Upper lobe of left lung (tissue), 6 donors: ENCODE measurements at regions not wholly inside any gene's neighbourhood (a gene's known extent, or its start where the extent isn't known, plus 50 kb on each side); places are given as distances from the start of the nearest gene placed in this dataset.
A peak's percentile ranks its signal among the peaks of the same experiment; 100 is the strongest.
"Not testable (repeated sequence)": the region's sequence is repeated elsewhere in the genome, so short reads cannot be mapped to it uniquely, and the experiment has no call there.

Experiments
- ATAC-seq, 2 donors: fragments of 200-7000 bp; cut with Tn5 transposase; one replicate each; pipeline ENCODE4 v1.9.1; 2022; ENCODE audit warnings: mild to moderate bottlenecking in 2 of 2, moderate library complexity in 2 of 2; ENCODE audit not compliant: low FRiP score in 2 of 2
- DNase-seq, 2 donors: peaks; one replicate each; pipeline ENCODE4 v3.0.0-alpha.2; 2019 to 2020
- H3K27ac ChIP-seq, 4 donors: fragments of 200-600 bp; sonication (generic); one replicate each; pipeline ENCODE4 v1.5.1; 2016 to 2019
- H3K27me3 ChIP-seq, 4 donors: fragments of 200-600 bp; sonication (generic); one replicate each; pipeline ENCODE4 v1.5.1; 2017 to 2019
- H3K36me3 ChIP-seq, 4 donors: fragments of 200-600 bp; sonication (generic); one replicate each; pipeline ENCODE4 v1.5.1; 2016 to 2019
- H3K4me1 ChIP-seq, 4 donors: fragments of 200-600 bp; sonication (generic); one replicate each; pipeline ENCODE4 v1.5.1; 2018 to 2019
- H3K4me3 ChIP-seq, 4 donors: fragments of 200-600 bp; sonication (generic); one replicate each; pipeline ENCODE4 v1.5.1; 2017 to 2019; ENCODE audit warnings: mild to moderate bottlenecking in 2 of 4, moderate library complexity in 1 of 4
- H3K9me3 ChIP-seq, 4 donors: fragments of 200-600 bp; sonication (generic); one replicate each; pipeline ENCODE4 v1.5.1; 2018 to 2019
- CTCF ChIP-seq, 6 experiments: fragments of 450-650 bp in 4 of 6; fragments of 200-600 bp in 2 of 6; sonication (generic) in 2 of 6; IDR thresholded peaks; one replicate each; pipeline ENCODE4 v1.5.1; 2016 to 2019; ENCODE audit warnings: antibody characterized with exemption in 6 of 6
- EP300 ChIP-seq, 4 donors: sonication (generic); formaldehyde crosslinking; IDR thresholded peaks; one replicate each; pipeline ENCODE4 v1.5.1; 2017; ENCODE audit warnings: antibody characterized with exemption in 4 of 4, control low read depth in 2 of 4
- POLR2A ChIP-seq, 4 donors: fragments of 450-650 bp; IDR thresholded peaks; one replicate each; pipeline ENCODE4 v1.5.1; 2016 to 2017; ENCODE audit warnings: antibody characterized with exemption in 4 of 4, mild to moderate bottlenecking in 2 of 4
- POLR2AphosphoS5 ChIP-seq, 2 donors: sonication (generic); formaldehyde crosslinking; IDR thresholded peaks; one replicate each; pipeline ENCODE4 v1.5.1; 2017; ENCODE audit warnings: antibody characterized with exemption in 2 of 2
- WGBS, 2 donors: methylation state at CpG; one replicate each; pipeline ENCODE4 v1.1.5; 2017 to 2018; 5-methylcytosine and 5-hydroxymethylcytosine counted together
- donor health status: DM: no; HTN: no; CAD: no; lungs with moderate emphysema.
- donor health status: DM: no; HTN: yes; CAD: no; lungs with severe emphysema.

- WGBS, 2 donors = 72 to 81% methylated on average over 15 to 18 of the region's 18 CpGs
- Histone ChIP-seq H3K27me3 (no peaks in the 10 kb centered on the region), H3K27ac (no peak overlapping the region), H3K4me1 (peaks cover 0 to 6% (median 5%) of the 10 kb centered on the region in 4 donors), H3K4me3 (no peak overlapping the region), H3K36me3 (no peaks in the 10 kb centered on the region), H3K9me3 (no peaks in the 10 kb centered on the region)
- DNase-seq (no peak), ATAC-seq (no peak)
- TF ChIP-seq POLR2A (IDR thresholded peaks at IDR 0.05) (no peak), CTCF (IDR thresholded peaks at IDR 0.05) (no peak), POLR2AphosphoS5 (IDR thresholded peaks at IDR 0.05) (no peak), EP300 (IDR thresholded peaks at IDR 0.05) (no peak)
Measured at GRCh38 chr7:73918926-73919693, 58.2 kb downstream of the TMEM270 start.

DNA sequence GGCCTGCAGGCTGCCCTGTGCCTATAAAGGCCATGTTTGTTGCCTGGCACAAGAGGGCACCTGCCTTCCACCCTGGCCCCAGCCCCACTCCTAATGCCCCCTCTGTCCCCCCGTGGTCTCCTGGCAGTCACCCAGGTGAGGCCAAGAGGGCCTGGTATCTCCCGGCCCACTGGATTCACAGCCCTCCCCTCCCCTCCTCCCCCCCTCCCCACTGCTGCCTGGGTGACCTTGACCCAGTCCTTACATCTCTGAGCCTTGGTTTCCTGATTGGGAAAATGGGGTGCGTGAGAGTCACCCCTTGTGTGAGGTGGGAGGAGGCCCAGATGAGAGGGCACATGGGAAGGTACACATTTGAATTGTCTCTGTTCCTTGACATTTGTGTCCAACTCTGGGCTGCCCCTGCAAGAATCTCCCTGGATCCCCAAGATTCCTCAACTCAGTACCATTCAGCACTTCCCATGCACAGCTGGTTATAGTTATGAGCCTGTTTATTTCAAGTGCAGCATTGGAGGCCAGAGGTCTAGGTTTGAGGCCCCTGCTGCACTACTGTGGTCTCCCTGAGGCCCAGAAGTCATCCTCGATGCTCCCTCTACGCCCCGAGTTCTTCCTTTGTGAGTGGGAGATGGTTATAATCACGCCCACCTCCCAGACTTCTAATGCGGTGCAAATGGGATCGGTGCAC, 58.9 kb downstream of the TMEM270 start:
- no peak overlapping the region for H3K4me3 ChIP-seq
- ATAC-seq = no peak
- H3K27ac ChIP-seq = no peak overlapping the region
- H3K27me3 ChIP-seq = no peaks in the 10 kb centered on the region
- DNase-seq = no peak
- no peaks in the 10 kb centered on the region for H3K9me3 ChIP-seq
- peaks cover 0 to 6% (median 5%) of the 10 kb centered on the region in 4 donors for H3K4me1 ChIP-seq
- TF ChIP-seq EP300 (IDR thresholded peaks at IDR 0.05) (no peak), POLR2AphosphoS5 (IDR thresholded peaks at IDR 0.05) (no peak), POLR2A (IDR thresholded peaks at IDR 0.05) (no peak), CTCF (IDR thresholded peaks at IDR 0.05) (no peak)
- H3K36me3 ChIP-seq = no peaks in the 10 kb centered on the region
- WGBS, 2 donors = 63 to 86% methylated on average over 9 of the region's 9 CpGs

GRCh38 chr7:73920406-73921134, 59.6 kb downstream of the TMEM270 start:
- DNase-seq (no peak), ATAC-seq (no peak)
- Histone ChIP-seq H3K27ac (no peak overlapping the region), H3K4me3 (no peak overlapping the region), H3K36me3 (no peaks in the 10 kb centered on the region), H3K9me3 (no peaks in the 10 kb centered on the region), H3K27me3 (no peaks in the 10 kb centered on the region), H3K4me1 (peaks cover 0 to 6% (median 5%) of the 10 kb centered on the region in 4 donors)
- WGBS, 2 donors = 76 to 77% methylated on average over 17 to 22 of the region's 22 CpGs
- TF ChIP-seq POLR2AphosphoS5 (IDR thresholded peaks at IDR 0.05) = no peak
- no peak for TF ChIP-seq EP300 (IDR thresholded peaks at IDR 0.05)
- TF ChIP-seq CTCF (IDR thresholded peaks at IDR 0.05) = no peak
- TF ChIP-seq POLR2A (IDR thresholded peaks at IDR 0.05) = no peak

GRCh38 chr7:73921623-73922528, 60.9 kb downstream of the TMEM270 start:
- H3K27me3 ChIP-seq = no peaks in the 10 kb centered on the region
- peak in 1 of 2 donors; percentile 50 for ATAC-seq
- no peaks in the 10 kb centered on the region for H3K36me3 ChIP-seq
- H3K9me3 ChIP-seq = no peaks in the 10 kb centered on the region
- no peak for DNase-seq
- TF ChIP-seq EP300 (IDR thresholded peaks at IDR 0.05) (no peak), CTCF (IDR thresholded peaks at IDR 0.05) (no peak), POLR2AphosphoS5 (IDR thresholded peaks at IDR 0.05) (no peak), POLR2A (IDR thresholded peaks at IDR 0.05) (no peak)
- no peak overlapping the region for H3K27ac ChIP-seq
- WGBS, 2 donors = 73 to 86% methylated on average over 14 to 15 of the region's 15 CpGs
- no peak overlapping the region for H3K4me3 ChIP-seq
- H3K4me1 ChIP-seq = peaks cover 0 to 6% (median 5%) of the 10 kb centered on the region in 4 donors

- DNase-seq, H3K27me3 ChIP-seq, H3K4me3 ChIP-seq, H3K4me1 ChIP-seq, H3K36me3 ChIP-seq, ATAC-seq, H3K9me3 ChIP-seq, H3K27ac ChIP-seq: not testable (repeated sequence)
- WGBS, 2 donors = 88 to 89% methylated on average over 9 of the region's 9 CpGs
Measured at GRCh38 chr7:73928644-73929043, 67.7 kb downstream of the TMEM270 start.
